ENCODE measurements at regions not wholly inside any gene's neighbourhood (a gene's known extent, or its start where the extent isn't known, plus 50 kb on each side); places are given as distances from the start of the nearest gene placed in this dataset.

GRCh38 chr14:104431351-104431928 is 148.1 kb upstream of the C14orf180 start:
- no peak for DNase-seq

DNA sequence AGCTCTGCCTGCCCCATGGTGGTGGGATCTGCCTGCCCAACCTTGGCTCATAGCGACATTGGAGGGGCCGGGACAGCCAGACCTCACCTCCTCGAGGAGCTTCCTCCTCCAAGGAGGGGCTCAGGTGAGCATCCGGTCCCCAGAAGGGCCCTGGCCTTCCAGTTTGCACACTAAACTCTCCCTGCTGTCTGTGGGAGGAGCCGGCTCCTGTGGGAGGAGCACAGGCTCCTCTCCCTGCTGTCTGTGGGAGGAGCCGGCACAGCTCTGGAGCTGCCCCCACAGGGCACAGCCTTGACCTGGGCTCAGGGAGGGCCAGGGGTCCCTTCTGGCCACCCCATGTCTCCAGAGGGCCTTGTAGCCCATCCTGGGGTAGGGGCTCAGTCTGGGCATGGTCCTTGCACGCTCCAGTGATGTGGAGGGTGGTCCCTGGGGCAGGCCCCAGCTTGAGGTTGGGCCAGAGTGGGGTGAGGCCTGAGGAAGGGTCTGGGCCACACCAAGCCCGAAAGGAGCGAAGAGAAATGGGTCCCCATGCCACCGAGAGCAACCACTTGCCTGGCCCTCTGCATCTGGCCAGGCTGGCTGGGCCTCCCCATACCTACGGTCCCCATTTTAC is 147.5 kb upstream of the C14orf180 start:
- no peak for DNase-seq

- DNase-seq: no peak
Observed at GRCh38 chr14:104432611-104433231, 146.8 kb upstream of the C14orf180 start.

GRCh38 chr14:104433401-104434213 is 146.0 kb upstream of the C14orf180 start:
- no peak for DNase-seq

- DNase-seq: no peak
Observed at GRCh38 chr14:104434214-104435076, 145.1 kb upstream of the C14orf180 start.

DNA sequence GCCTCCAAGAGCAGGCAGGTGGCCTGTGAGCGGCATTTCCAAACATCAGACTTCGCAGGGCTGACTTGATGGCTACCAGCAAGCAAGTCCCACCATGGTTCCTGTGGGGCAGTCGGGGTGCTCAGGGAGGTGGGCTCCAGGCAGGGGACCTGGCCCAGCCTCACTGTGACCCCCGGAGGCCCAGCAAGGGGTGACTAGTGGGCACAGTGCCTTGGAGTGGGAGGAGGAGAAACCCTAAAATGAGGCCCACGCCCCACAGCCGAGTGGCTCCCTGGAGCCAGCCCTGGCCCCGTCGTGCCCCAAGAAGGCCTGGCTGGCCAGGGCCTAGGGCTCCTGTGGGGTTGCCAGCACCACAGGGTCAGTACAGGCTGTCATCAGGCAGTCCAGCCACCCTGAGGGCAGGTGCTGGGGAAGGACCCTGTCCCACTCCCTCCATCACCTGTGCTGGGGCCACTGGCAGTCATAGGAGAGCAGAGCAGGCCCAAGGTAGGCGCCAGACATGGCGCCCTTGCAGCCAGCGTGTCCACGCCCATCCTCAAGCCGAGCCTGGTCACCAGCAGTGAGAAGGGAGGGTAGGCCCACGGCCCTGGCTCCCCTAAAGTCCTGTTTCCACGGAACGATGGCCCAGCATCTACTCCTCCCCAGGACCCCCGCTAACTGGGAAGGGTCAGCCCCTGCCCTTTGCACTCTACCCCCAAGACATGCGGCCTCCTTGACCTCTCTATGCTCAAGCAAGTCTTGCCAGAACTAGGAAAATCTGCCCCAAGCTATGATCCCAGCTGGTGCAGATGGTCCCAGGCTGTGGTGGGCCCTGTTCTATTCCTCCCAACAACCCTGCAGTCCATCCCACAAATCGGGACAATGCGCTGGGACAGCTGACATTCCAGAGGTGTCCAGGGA is 144.2 kb upstream of the C14orf180 start:
- DNase-seq: no peak

GRCh38 chr14:104436047-104436591 is 143.4 kb upstream of the C14orf180 start:
- DNase-seq: no peak

- DNase-seq: peak; percentile 65
Observed at GRCh38 chr14:104436741-104437701, 142.5 kb upstream of the C14orf180 start.

DNA sequence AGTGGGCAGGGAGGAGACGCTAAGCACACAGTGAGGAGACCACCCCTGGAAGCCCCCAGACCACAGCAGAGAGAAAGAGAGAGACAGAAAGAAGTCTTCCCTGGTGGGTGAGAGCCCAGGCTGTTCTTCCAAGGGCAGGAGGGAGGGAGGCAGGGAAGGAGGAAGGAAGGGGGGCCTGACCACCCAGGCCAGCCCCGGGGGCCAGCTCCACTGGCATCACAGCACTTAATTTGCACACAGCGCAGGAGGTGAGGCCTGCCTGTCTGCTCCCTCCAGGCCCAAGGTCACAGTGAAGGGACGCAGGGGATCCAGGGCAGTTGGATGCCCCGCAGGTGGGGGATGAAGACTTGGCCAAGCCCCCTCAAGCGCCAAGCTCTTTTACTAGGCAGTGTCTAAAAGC is 141.9 kb upstream of the C14orf180 start:
- DNase-seq: no peak

GRCh38 chr14:104438166-104438887 is 141.2 kb upstream of the C14orf180 start:
- no peak for DNase-seq

- no peak for DNase-seq
Observed at GRCh38 chr14:104439625-104440024, 139.9 kb upstream of the C14orf180 start.

GRCh38 chr14:104440297-104440956 is 139.1 kb upstream of the C14orf180 start:
- no peak for DNase-seq

DNA sequence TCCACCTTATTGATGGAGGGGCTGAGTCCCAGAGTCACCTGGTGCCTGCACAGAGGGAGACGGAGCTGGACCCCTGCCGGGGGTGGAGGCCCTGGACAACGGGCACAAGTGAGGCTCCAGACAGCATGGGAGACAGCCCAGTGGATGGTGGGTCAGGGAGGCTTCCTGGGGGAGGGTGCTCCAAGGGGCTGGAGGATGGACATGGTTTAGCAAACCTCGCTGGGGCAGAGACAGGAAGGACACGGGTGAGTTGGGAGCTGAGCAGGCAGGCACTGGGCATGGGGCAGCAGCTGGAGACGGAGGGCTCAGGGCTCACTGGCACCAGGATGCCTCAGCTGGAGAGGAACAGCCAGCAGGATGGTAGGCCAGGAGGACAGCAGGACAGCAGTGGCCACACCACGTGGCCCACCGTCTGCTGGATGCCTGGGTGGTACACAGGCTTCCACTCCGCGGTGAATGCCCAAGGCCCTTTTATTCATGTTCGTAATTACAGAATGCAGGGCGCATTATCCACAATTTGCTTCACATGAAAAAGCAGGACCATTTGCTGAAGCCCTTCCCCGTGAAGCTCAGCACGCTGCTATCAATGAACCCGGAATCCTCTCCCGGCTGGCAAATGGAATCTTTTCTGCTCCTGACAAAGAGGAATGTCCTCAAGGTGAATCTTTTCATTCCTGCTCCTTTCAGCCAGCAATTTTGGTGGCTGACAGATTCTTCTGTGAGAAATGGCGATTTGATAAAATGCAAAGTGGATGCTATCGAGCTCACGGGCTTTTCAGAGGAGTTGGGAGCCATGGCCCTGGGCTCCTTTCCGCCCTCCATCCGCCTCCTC is 138.1 kb upstream of the C14orf180 start:
- no peak for DNase-seq

- no peak for DNase-seq
Observed at GRCh38 chr14:104442107-104442551, 137.4 kb upstream of the C14orf180 start.

GRCh38 chr14:104442631-104443390 is 136.8 kb upstream of the C14orf180 start:
- DNase-seq: no peak

- DNase-seq: no peak
Observed at GRCh38 chr14:104443391-104444158, 136.0 kb upstream of the C14orf180 start.
